ENCODE measurements at regions not wholly inside any gene's neighbourhood (a gene's known extent, or its start where the extent isn't known, plus 50 kb on each side); places are given as distances from the start of the nearest gene placed in this dataset.

GRCh38 chr16:73584157-73584556 is 536.2 kb upstream of the ZFHX3 start:
- DNase-seq (ENCODE audit: extremely low spot score): no peak
- CTCF ChIA-PET: no interaction called here
- TF ChIP-seq FOXK2 (IDR thresholded peaks at IDR 0.05): no peak
- no peak for TF ChIP-seq FOXA1 (IDR thresholded peaks at IDR 0.05)
- POLR2A ChIA-PET: no interaction called here

DNA sequence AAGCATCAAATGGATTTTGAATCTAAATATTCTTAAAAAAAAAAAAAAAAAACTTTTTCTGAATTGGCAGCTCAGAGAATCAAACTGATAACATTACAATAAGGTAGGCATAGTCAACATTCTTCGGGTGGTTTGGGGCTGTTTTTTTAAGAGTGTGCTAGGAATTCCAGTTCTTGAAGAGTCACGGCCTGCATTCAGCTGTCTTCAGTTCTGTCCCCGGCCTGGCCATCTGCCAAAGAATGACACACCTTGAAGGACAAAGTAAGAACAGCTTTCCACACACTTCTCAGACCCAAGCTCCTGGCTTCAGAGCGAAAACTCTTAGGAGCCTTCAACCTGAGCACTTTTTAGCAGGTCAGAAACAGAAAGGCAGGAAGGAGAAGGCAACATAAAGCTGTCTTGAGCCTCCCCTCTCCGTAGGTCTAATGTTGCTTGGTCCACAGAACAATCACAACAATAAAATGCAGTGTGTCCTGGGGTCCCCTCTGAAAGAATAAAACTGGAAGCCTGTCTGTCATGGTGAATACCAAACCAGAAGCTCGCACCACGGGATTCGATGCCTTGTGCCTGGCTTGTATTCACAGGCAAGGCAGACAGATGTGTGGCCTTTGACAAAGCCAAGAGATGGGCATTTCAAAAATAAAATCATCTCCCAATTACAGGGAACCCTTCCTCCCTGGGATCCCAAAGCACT is 524.4 kb upstream of the ZFHX3 start:
- ChIA-PET POLR2A (no interaction called here), CTCF (interaction anchor here (0.9 to 1.3 kb wide), 2 partner anchors 10 to 306 kb away, joined by 4 to 5 read pairs; no protein-coding TSS in a partner anchor)
- no peak for TF ChIP-seq TARDBP (IDR thresholded peaks at IDR 0.05)
- no peak for TF ChIP-seq SP1 (IDR thresholded peaks at IDR 0.05)
- no peak for TF ChIP-seq ELF4 (IDR thresholded peaks at IDR 0.05)
- no peak for TF ChIP-seq L3MBTL2 (conservative IDR thresholded peaks at IDR 0.05)
- TF ChIP-seq ARNT (IDR thresholded peaks at IDR 0.05): no peak
- no peak for TF ChIP-seq FOXA1 (IDR thresholded peaks at IDR 0.05)
- TF ChIP-seq LEF1 (IDR thresholded peaks at IDR 0.05; ENCODE audit: borderline replicate concordance): no peak
- TF ChIP-seq SUZ12 (IDR thresholded peaks at IDR 0.05): no peak
- no peak for TF ChIP-seq CTBP1 (IDR thresholded peaks at IDR 0.05; ENCODE audit: borderline replicate concordance)
- TF ChIP-seq FOXM1 (IDR thresholded peaks at IDR 0.05; ENCODE audit: borderline replicate concordance): no peak
- TF ChIP-seq BHLHE40 (IDR thresholded peaks at IDR 0.05; ENCODE audit: borderline replicate concordance): no peak
- TF ChIP-seq HDGF (IDR thresholded peaks at IDR 0.05; ENCODE audit: borderline replicate concordance): no peak
- TF ChIP-seq, protein P1, sequence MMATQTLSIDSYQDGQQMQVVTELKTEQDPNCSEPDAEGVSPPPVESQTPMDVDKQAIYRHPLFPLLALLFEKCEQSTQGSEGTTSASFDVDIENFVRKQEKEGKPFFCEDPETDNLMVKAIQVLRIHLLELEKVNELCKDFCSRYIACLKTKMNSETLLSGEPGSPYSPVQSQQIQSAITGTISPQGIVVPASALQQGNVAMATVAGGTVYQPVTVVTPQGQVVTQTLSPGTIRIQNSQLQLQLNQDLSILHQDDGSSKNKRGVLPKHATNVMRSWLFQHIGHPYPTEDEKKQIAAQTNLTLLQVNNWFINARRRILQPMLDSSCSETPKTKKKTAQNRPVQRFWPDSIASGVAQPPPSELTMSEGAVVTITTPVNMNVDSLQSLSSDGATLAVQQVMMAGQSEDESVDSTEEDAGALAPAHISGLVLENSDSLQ (IDR thresholded peaks at IDR 0.05): no peak
- no peak for TF ChIP-seq NFRKB (IDR thresholded peaks at IDR 0.05)
- TF ChIP-seq FOXK2 (IDR thresholded peaks at IDR 0.05): no peak
- no peak for TF ChIP-seq ZNF384 (IDR thresholded peaks at IDR 0.05)
- no peak for DNase-seq (ENCODE audit: extremely low spot score)

DNA sequence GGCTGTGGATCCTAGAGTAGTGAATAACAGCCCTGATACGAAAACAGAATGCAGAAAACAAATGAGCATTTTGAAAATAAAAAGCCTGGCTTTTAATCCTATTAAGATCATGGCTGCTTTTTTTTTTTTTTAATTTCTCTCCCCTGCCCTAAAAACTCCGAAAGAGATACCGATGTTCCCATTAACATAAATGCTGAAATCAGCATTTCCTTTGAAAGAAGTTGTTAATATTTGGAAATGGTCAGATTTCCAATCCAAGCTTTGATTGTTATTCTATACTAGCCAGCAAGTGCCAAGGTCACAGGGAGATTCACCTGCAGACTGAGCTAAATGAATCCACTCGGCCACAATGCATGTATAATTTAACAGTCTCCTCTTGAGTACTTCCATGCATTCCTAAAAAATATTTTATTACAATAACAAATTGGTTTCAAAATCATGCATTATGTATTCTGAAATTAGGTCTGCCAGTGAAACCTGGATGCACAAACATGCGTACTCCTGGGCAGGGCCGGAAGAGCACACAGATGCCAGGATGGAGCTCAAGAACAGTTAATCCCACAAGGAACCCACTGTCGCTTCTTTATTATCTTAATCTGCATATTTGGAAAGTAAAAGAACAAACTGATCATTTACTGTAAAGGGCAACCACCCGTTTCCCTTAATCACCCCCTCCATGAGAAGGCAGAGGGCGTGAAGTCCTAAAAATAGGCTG is 521.5 kb upstream of the ZFHX3 start:
- ChIA-PET POLR2A (no interaction called here), CTCF (no interaction called here)
- no peak for DNase-seq (ENCODE audit: extremely low spot score)
- TF ChIP-seq FOXA1 (IDR thresholded peaks at IDR 0.05): no peak
- no peak for TF ChIP-seq ELF4 (IDR thresholded peaks at IDR 0.05)
- TF ChIP-seq SUZ12 (IDR thresholded peaks at IDR 0.05): no peak

DNA sequence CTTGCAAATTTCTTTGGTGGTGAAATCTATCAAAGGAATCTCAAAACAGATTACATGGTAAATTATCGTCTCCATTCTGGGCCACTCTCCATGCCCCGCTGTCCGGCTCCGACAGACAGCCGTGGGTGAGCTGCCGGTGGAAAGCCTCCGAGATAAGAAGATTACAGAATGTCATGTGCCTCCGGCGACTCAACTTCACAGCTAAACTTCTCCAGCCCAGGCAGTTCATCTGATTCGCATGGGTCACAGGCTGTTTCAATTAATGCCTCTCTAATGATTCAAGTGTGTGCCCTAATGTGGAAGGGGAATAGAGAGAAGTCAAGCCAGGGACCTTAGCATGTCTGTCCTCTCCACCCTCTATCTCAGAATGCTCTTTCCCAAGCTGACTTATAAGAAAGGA is 520.8 kb upstream of the ZFHX3 start:
- ChIA-PET POLR2A (no interaction called here), CTCF (interaction anchor here (0.6 to 1.0 kb wide), 2 partner anchors 310 to 465 kb away, joined by 4 read pairs; no protein-coding TSS in a partner anchor)
- TF ChIP-seq SP1 (IDR thresholded peaks at IDR 0.05) (no peak), FOXK2 (IDR thresholded peaks at IDR 0.05) (no peak), SUZ12 (IDR thresholded peaks at IDR 0.05) (no peak), ARNT (IDR thresholded peaks at IDR 0.05) (no peak), FOXM1 (IDR thresholded peaks at IDR 0.05; ENCODE audit: borderline replicate concordance) (no peak), NFRKB (IDR thresholded peaks at IDR 0.05) (no peak), CTBP1 (IDR thresholded peaks at IDR 0.05; ENCODE audit: borderline replicate concordance) (no peak), ZNF384 (IDR thresholded peaks at IDR 0.05) (no peak), FOXA1 (IDR thresholded peaks at IDR 0.05) (no peak), ELF4 (IDR thresholded peaks at IDR 0.05) (no peak)
- DNase-seq (ENCODE audit: extremely low spot score): no peak

GRCh38 chr16:73565925-73566324 is 518.0 kb upstream of the ZFHX3 start:
- POLR2A ChIA-PET: no interaction called here
- TF ChIP-seq ZNF384 (IDR thresholded peaks at IDR 0.05) (no peak), CTBP1 (IDR thresholded peaks at IDR 0.05; ENCODE audit: borderline replicate concordance) (no peak), BHLHE40 (IDR thresholded peaks at IDR 0.05; ENCODE audit: borderline replicate concordance) (no peak)
- CTCF ChIA-PET: interaction anchor here (1.9 kb wide), 1 partner anchor 313 kb away, joined by 4 read pairs; no protein-coding TSS in a partner anchor

GRCh38 chr16:73565263-73565662 is 517.3 kb upstream of the ZFHX3 start:
- no peak for DNase-seq (ENCODE audit: extremely low spot score)
- POLR2A ChIA-PET: no interaction called here
- no peak for TF ChIP-seq SUZ12 (IDR thresholded peaks at IDR 0.05)
- TF ChIP-seq LEF1 (IDR thresholded peaks at IDR 0.05; ENCODE audit: borderline replicate concordance): no peak
- no peak for TF ChIP-seq HDGF (IDR thresholded peaks at IDR 0.05; ENCODE audit: borderline replicate concordance)
- no peak for TF ChIP-seq NFRKB (IDR thresholded peaks at IDR 0.05)
- no peak for TF ChIP-seq ZNF384 (IDR thresholded peaks at IDR 0.05)
- no peak for TF ChIP-seq L3MBTL2 (conservative IDR thresholded peaks at IDR 0.05)
- no peak for TF ChIP-seq FOXA1 (IDR thresholded peaks at IDR 0.05)
- no peak for TF ChIP-seq FOXM1 (IDR thresholded peaks at IDR 0.05; ENCODE audit: borderline replicate concordance)
- no peak for TF ChIP-seq ARNT (IDR thresholded peaks at IDR 0.05)
- TF ChIP-seq CTBP1 (IDR thresholded peaks at IDR 0.05; ENCODE audit: borderline replicate concordance): no peak
- TF ChIP-seq TARDBP (IDR thresholded peaks at IDR 0.05): no peak
- TF ChIP-seq, protein P1 (IDR thresholded peaks at IDR 0.05): no peak
- no peak for TF ChIP-seq ELF4 (IDR thresholded peaks at IDR 0.05)
- TF ChIP-seq BHLHE40 (IDR thresholded peaks at IDR 0.05; ENCODE audit: borderline replicate concordance): no peak
- TF ChIP-seq FOXK2 (IDR thresholded peaks at IDR 0.05): no peak
- no peak for TF ChIP-seq SP1 (IDR thresholded peaks at IDR 0.05)
- CTCF ChIA-PET: no interaction called here

More at GRCh38 chr16:73565925-73566324, 518.0 kb upstream of the ZFHX3 start:
- DNase-seq (ENCODE audit: extremely low spot score): no peak

DNA sequence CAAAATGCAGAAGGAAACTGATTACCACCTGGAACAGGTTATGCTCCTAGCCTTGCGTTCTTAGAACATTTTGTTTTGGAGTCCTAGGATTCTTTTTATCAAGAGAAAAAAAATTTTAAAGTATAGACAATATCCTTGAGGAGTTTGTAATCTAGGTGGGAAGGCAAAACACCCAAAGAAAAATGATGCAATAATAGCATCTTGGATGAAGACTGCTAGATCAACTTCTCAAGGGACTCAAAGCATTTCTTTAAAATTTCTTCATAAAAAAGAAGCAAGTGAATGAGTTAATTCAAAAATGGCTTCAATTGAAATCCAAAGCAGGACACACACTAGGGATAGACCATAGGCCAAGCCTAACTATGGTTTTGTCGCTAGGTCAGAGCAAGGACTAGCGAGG is 515.8 kb upstream of the ZFHX3 start:
- no peak for DNase-seq (ENCODE audit: extremely low spot score)
- ChIA-PET CTCF (no interaction called here), POLR2A (no interaction called here)
- no peak for TF ChIP-seq SUZ12 (IDR thresholded peaks at IDR 0.05)
- no peak for TF ChIP-seq BHLHE40 (IDR thresholded peaks at IDR 0.05; ENCODE audit: borderline replicate concordance)
- no peak for TF ChIP-seq L3MBTL2 (conservative IDR thresholded peaks at IDR 0.05)
- no peak for TF ChIP-seq FOXA1 (IDR thresholded peaks at IDR 0.05)
- no peak for TF ChIP-seq CTBP1 (IDR thresholded peaks at IDR 0.05; ENCODE audit: borderline replicate concordance)
- no peak for TF ChIP-seq ARNT (IDR thresholded peaks at IDR 0.05)
- TF ChIP-seq ELF4 (IDR thresholded peaks at IDR 0.05): no peak
- TF ChIP-seq FOXK2 (IDR thresholded peaks at IDR 0.05): no peak
- TF ChIP-seq TARDBP (IDR thresholded peaks at IDR 0.05): no peak
- TF ChIP-seq NFRKB (IDR thresholded peaks at IDR 0.05): no peak
- TF ChIP-seq HDGF (IDR thresholded peaks at IDR 0.05; ENCODE audit: borderline replicate concordance): no peak
- TF ChIP-seq, protein P1 (IDR thresholded peaks at IDR 0.05): no peak
- TF ChIP-seq SP1 (IDR thresholded peaks at IDR 0.05): no peak
- no peak for TF ChIP-seq ZNF384 (IDR thresholded peaks at IDR 0.05)
- no peak for TF ChIP-seq LEF1 (IDR thresholded peaks at IDR 0.05; ENCODE audit: borderline replicate concordance)
- no peak for TF ChIP-seq FOXM1 (IDR thresholded peaks at IDR 0.05; ENCODE audit: borderline replicate concordance)

Measured in HEK293T (cell line).